H9 (cell line): ENCODE measurements at regions not wholly inside any gene's neighbourhood (a gene's known extent, or its start where the extent isn't known, plus 50 kb on each side); places are given as distances from the start of the nearest gene placed in this dataset.

Experiments used
- DNase-seq: peaks from one replicate; pipeline ENCODE4 v3.0.0-alpha.2; 2017
- H2AFZ ChIP-seq: one replicate; pipeline ENCODE4 v1.6.1; 2013; ENCODE audit warnings: mild to moderate bottlenecking, low read length, control low read depth, moderate library complexity
- H2AK5ac ChIP-seq: 2 replicates; pipeline ENCODE4 v1.6.1; 2013; ENCODE audit warnings: low read length, control low read depth, mixed read lengths; ENCODE audit not compliant: insufficient read length
- H2BK120ac ChIP-seq: one replicate; pipeline ENCODE4 v1.6.1; 2013; ENCODE audit warnings: low read depth, mild to moderate bottlenecking, low read length, control low read depth, inconsistent platforms; ENCODE audit not compliant: poor library complexity, severe bottlenecking
- H2BK12ac ChIP-seq: 2 replicates; pipeline ENCODE4 v1.6.1; 2013; ENCODE audit warnings: low read length, control low read depth, mixed read lengths, low read depth; ENCODE audit not compliant: insufficient read length
- H2BK15ac ChIP-seq: 2 replicates; pipeline ENCODE4 v1.6.1; 2013; ENCODE audit warnings: low read depth, low read length, control low read depth
- H2BK20ac ChIP-seq: one replicate; pipeline ENCODE4 v1.6.1; 2013; ENCODE audit warnings: low read depth, mild to moderate bottlenecking, low read length, control low read depth, inconsistent platforms; ENCODE audit not compliant: poor library complexity, severe bottlenecking
- H2BK5ac ChIP-seq: 2 replicates; pipeline ENCODE4 v1.6.1; 2013; ENCODE audit warnings: low read length, control low read depth, mixed read lengths; ENCODE audit not compliant: insufficient read length
- H3K14ac ChIP-seq: 2 replicates; pipeline ENCODE4 v1.6.1; 2013; ENCODE audit warnings: low read length, control low read depth; ENCODE audit not compliant: insufficient read depth
- H3K18ac ChIP-seq: 2 replicates; pipeline ENCODE4 v1.6.1; 2013; ENCODE audit warnings: low read depth, mild to moderate bottlenecking, mixed read lengths, low read length, control low read depth; ENCODE audit not compliant: insufficient read length
- H3K23ac ChIP-seq: 2 replicates; pipeline ENCODE4 v1.6.1; 2013; ENCODE audit warnings: low read length, control low read depth, mixed read lengths, low read depth; ENCODE audit not compliant: insufficient read length
- H3K23me2 ChIP-seq: 2 replicates; pipeline ENCODE4 v1.6.1; 2013; ENCODE audit warnings: low read depth, mild to moderate bottlenecking, mixed read lengths, low read length, control low read depth; ENCODE audit not compliant: insufficient read length, poor library complexity, severe bottlenecking
- H3K27ac ChIP-seq: 2 replicates; pipeline ENCODE4 v1.5.1; 2013; ENCODE audit warnings: low read length, control low read depth, mixed read lengths, low read depth; ENCODE audit not compliant: insufficient read length
- H3K27me3 ChIP-seq: 2 replicates; pipeline ENCODE4 v1.6.1; 2013; ENCODE audit warnings: low read length, control low read depth, inconsistent platforms; ENCODE audit not compliant: insufficient read depth
- H3K4ac ChIP-seq: 2 replicates; pipeline ENCODE4 v1.6.1; 2013; ENCODE audit warnings: low read depth, mild to moderate bottlenecking, control low read depth, inconsistent platforms, low read length, moderate library complexity
- H3K4me1 ChIP-seq: 2 replicates; pipeline ENCODE4 v1.6.1; 2013; ENCODE audit warnings: low read length, control low read depth, inconsistent platforms; ENCODE audit not compliant: insufficient read depth
- H3K4me2 ChIP-seq: 2 replicates; pipeline ENCODE4 v1.6.1; 2013; ENCODE audit warnings: low read length, control low read depth, mixed read lengths; ENCODE audit not compliant: insufficient read length, insufficient read depth
- H3K56ac ChIP-seq: 2 replicates; pipeline ENCODE4 v1.6.1; 2013; ENCODE audit warnings: low read depth, mild to moderate bottlenecking, mixed read lengths, low read length, control low read depth; ENCODE audit not compliant: insufficient read length
- H3K79me1 ChIP-seq: 2 replicates; pipeline ENCODE4 v1.6.1; 2013; ENCODE audit warnings: low read depth, mild to moderate bottlenecking, moderate library complexity, low read length, control low read depth, inconsistent platforms; ENCODE audit not compliant: insufficient read depth, poor library complexity, severe bottlenecking
- H3K79me2 ChIP-seq: 2 replicates; pipeline ENCODE4 v1.6.1; 2013; ENCODE audit warnings: low read length, control low read depth, inconsistent platforms; ENCODE audit not compliant: insufficient read depth
- H3K9ac ChIP-seq: 2 replicates; pipeline ENCODE4 v1.6.1; 2013; ENCODE audit warnings: low read length, control low read depth, mixed read lengths; ENCODE audit not compliant: insufficient read length; ENCODE audit errors: extremely low read depth
- H3K9me3 ChIP-seq: one replicate; pipeline ENCODE4 v1.6.1; 2013; ENCODE audit warnings: low read depth, low read length, inconsistent platforms; ENCODE audit not compliant: control insufficient read depth
- H3T11ph ChIP-seq: one replicate; pipeline ENCODE4 v1.6.1; 2013; ENCODE audit warnings: mild to moderate bottlenecking, low read length, control low read depth, inconsistent platforms
- H4K20me1 ChIP-seq: one replicate; pipeline ENCODE4 v1.6.1; 2013; ENCODE audit not compliant: control insufficient read depth, insufficient read length, insufficient read depth
- H4K5ac ChIP-seq: 2 replicates; pipeline ENCODE4 v1.6.1; 2013; ENCODE audit warnings: low read depth, mild to moderate bottlenecking, mixed read lengths, low read length, control low read depth; ENCODE audit not compliant: insufficient read length
- H4K8ac ChIP-seq: replicated peaks from 2 replicates; pipeline ENCODE4 v1.6.1; 2013; ENCODE audit warnings: low read length, control low read depth, mixed read lengths, low read depth; ENCODE audit not compliant: insufficient read length
- H4K91ac ChIP-seq: 2 replicates; pipeline ENCODE4 v1.6.1; 2013; ENCODE audit warnings: low read depth, mild to moderate bottlenecking, moderate library complexity, mixed read lengths, low read length, control low read depth; ENCODE audit not compliant: insufficient read length
- H3K27ac Mint-ChIP-seq, 3 experiments: 2 replicates in 2 of 3; 3 replicates in 1 of 3; pipeline ENCODE4 v1.8.0; 2020 to 2021; ENCODE audit warnings: mixed read lengths in 3 of 3, mild to moderate bottlenecking in 1 of 3, moderate library complexity in 1 of 3
- H3K27me3 Mint-ChIP-seq: 2 replicates; pipeline ENCODE4 v1.8.0; 2021; ENCODE audit warnings: low read depth, mild to moderate bottlenecking, moderate library complexity, mixed read lengths
- H3K36me3 Mint-ChIP-seq, 3 experiments: 2 replicates in 2 of 3; 3 replicates in 1 of 3; pipeline ENCODE4 v1.8.0; 2020 to 2021; ENCODE audit warnings: low read depth in 3 of 3, mixed read lengths in 3 of 3; ENCODE audit not compliant: insufficient read depth in 1 of 3
- H3K4me1 Mint-ChIP-seq, 2 experiments: 2 replicates each; pipeline ENCODE4 v1.8.0; 2020; ENCODE audit warnings: mixed read lengths in 2 of 2
- H3K4me3 Mint-ChIP-seq, 2 experiments: 2 replicates in 1 of 2; 3 replicates in 1 of 2; pipeline ENCODE4 v1.8.0; 2020 to 2021; ENCODE audit warnings: mild to moderate bottlenecking in 2 of 2, mixed read lengths in 2 of 2, moderate library complexity in 1 of 2
- H3K9me3 Mint-ChIP-seq, 2 experiments: 2 replicates in 1 of 2; 3 replicates in 1 of 2; pipeline ENCODE4 v1.8.0; 2020; ENCODE audit warnings: mild to moderate bottlenecking in 2 of 2, mixed read lengths in 2 of 2, moderate library complexity in 1 of 2
- WGBS: extraction: QIAGEN DNeasy Blood & Tissue Kit; methylation state at CpG from one replicate; pipeline ENCODE4 v1.1.7; 2013; ENCODE audit warnings: missing lambda C conversion rate, low lambda C conversion rate, mixed read lengths; ENCODE audit not compliant: insufficient read length; ENCODE audit errors: extremely low coverage; 5-methylcytosine and 5-hydroxymethylcytosine counted together
- TF ChIP-seq, protein P1 (sequence below): fragments of 200-600 bp; sonication (generic); conservative IDR thresholded peaks from 3 replicates; pipeline ENCODE4 v1.8.0; 2021; ENCODE audit warnings: antibody characterized with exemption, mild to moderate bottlenecking

DNA sequence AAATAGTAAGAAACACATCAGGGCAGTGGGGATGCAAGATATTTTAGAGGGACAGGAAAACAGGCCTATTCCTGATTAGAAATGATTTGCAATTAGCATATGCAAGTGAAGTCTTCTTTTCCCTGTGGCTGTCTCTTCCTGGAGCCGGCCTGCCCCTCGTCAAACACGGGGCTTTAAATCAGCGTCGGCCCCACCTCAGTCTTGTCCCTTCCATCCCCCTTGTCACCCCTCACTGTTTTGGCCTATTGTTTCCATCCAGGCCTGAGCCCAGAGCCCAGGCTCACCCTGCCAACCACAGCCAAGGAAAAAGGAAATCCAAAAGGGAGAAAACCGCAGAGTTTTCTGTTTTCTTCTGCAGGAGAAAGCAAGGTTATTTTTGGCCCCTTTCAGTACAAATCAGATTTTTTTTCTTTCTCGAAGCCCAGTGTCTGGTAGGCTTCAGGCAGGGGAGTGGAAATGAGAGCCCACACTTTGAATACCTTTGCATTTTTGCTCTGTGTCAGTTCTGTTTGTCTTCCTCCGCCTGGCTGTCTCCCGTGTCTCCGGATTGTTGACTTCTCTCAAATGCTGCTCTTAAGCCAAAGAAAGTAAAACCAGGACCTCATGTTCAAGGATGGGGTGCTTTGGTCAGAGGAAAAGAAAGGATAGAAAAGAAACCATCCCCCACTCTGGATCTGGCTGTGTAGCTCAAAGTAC lies 399.9 kb upstream of the CDH11 start:
- H3K79me1 ChIP-seq = no peaks in the 10 kb centered on the region
- no peak overlapping the region for H2BK5ac ChIP-seq
- H4K8ac ChIP-seq = no peak overlapping the region
- H3K23me2 ChIP-seq = no peaks in the 10 kb centered on the region
- H3K27me3 ChIP-seq = no peaks in the 10 kb centered on the region
- H2BK15ac ChIP-seq = no peak overlapping the region
- H4K5ac ChIP-seq = no peak overlapping the region
- H3T11ph ChIP-seq = no peak overlapping the region
- no peak overlapping the region for H3K18ac ChIP-seq
- H3K9me3 ChIP-seq = no peaks in the 10 kb centered on the region
- no peak overlapping the region for H2BK120ac ChIP-seq
- no peak overlapping the region for H3K9ac ChIP-seq
- H3K14ac ChIP-seq = no peak overlapping the region; the same call in 1 of the 2 replicates
- Mint-ChIP-seq H3K27me3 (peaks cover 3% of the 10 kb centered on the region), H3K4me3 (no peak overlapping the region), H3K9me3 (peaks cover 1% of the 10 kb centered on the region in 2 experiments; a peak in 3 of 5 replicates), H3K4me1 (peaks cover 56 to 58% of the 10 kb centered on the region in 2 experiments), H3K27ac (peak overlapping the region; percentile 50 to 86 (median 78); a peak in 6 of 7 replicates), H3K36me3 (peaks cover 1 to 2% (median 1%) of the 10 kb centered on the region in 3 experiments; a peak in 4 of 7 replicates)
- TF ChIP-seq, protein P1, sequence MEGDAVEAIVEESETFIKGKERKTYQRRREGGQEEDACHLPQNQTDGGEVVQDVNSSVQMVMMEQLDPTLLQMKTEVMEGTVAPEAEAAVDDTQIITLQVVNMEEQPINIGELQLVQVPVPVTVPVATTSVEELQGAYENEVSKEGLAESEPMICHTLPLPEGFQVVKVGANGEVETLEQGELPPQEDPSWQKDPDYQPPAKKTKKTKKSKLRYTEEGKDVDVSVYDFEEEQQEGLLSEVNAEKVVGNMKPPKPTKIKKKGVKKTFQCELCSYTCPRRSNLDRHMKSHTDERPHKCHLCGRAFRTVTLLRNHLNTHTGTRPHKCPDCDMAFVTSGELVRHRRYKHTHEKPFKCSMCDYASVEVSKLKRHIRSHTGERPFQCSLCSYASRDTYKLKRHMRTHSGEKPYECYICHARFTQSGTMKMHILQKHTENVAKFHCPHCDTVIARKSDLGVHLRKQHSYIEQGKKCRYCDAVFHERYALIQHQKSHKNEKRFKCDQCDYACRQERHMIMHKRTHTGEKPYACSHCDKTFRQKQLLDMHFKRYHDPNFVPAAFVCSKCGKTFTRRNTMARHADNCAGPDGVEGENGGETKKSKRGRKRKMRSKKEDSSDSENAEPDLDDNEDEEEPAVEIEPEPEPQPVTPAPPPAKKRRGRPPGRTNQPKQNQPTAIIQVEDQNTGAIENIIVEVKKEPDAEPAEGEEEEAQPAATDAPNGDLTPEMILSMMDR = no peak
- peaks cover 23% of the 10 kb centered on the region for H3K4me1 ChIP-seq
- H2AFZ ChIP-seq = no peak overlapping the region
- H4K91ac ChIP-seq = no peak overlapping the region
- no peak overlapping the region for H3K56ac ChIP-seq
- H3K4me2 ChIP-seq = no peak overlapping the region
- no peak overlapping the region for H3K27ac ChIP-seq
- H2BK12ac ChIP-seq = no peak overlapping the region
- H3K23ac ChIP-seq = no peak overlapping the region
- WGBS = no CpG with 5 or more reads among the region's 10 CpGs
- H2AK5ac ChIP-seq = no peak overlapping the region
- DNase-seq = no peak
- H3K79me2 ChIP-seq = no peaks in the 10 kb centered on the region
- H2BK20ac ChIP-seq = no peak overlapping the region
- H4K20me1 ChIP-seq = no peaks in the 10 kb centered on the region
- H3K4ac ChIP-seq = no peak overlapping the region
